MM.1S (cell line): ENCODE measurements at regions not wholly inside any gene's neighbourhood (a gene's known extent, or its start where the extent isn't known, plus 50 kb on each side); places are given as distances from the start of the nearest gene placed in this dataset.

Experiments
- DNase-seq: peaks from one replicate; pipeline ENCODE4 v3.0.0-alpha.2; 2015
- H2AFZ ChIP-seq: fragments of 300-600 bp; sonication (generic); 2 replicates; pipeline ENCODE4 v1.6.0; 2016; ENCODE audit warnings: antibody characterized with exemption, low read length
- H3F3A ChIP-seq: fragments of 300-600 bp; sonication (generic); 2 replicates; pipeline ENCODE4 v1.6.1; 2016; ENCODE audit warnings: mild to moderate bottlenecking, antibody characterized with exemption, low read length, moderate library complexity, mixed read lengths; ENCODE audit not compliant: insufficient read depth
- H3K27ac ChIP-seq: fragments of 300-600 bp; sonication (generic); 2 replicates; pipeline ENCODE4 v1.5.1; 2016; ENCODE audit warnings: mild to moderate bottlenecking, low read length
- H3K27me3 ChIP-seq: fragments of 300-600 bp; sonication (generic); replicated peaks from 2 replicates; pipeline ENCODE4 v1.6.0; 2016; ENCODE audit warnings: low read length; ENCODE audit not compliant: insufficient read depth
- H3K36me3 ChIP-seq: fragments of 300-600 bp; sonication (generic); replicated peaks from 2 replicates; pipeline ENCODE4 v1.6.1; 2016; ENCODE audit warnings: mild to moderate bottlenecking, low read length, mixed read lengths; ENCODE audit not compliant: insufficient read depth
- H3K4me1 ChIP-seq: fragments of 300-600 bp; sonication (generic); 2 replicates; pipeline ENCODE4 v1.6.1; 2016; ENCODE audit warnings: low read length, mixed read lengths
- H3K4me2 ChIP-seq: fragments of 300-600 bp; sonication (generic); 2 replicates; pipeline ENCODE4 v1.6.0; 2016; ENCODE audit warnings: low read depth, low read length
- H3K4me3 ChIP-seq: fragments of 300-600 bp; sonication (generic); 2 replicates; pipeline ENCODE4 v1.5.1; 2016; ENCODE audit warnings: low read length, mixed read lengths
- H3K79me2 ChIP-seq: fragments of 300-600 bp; sonication (generic); 2 replicates; pipeline ENCODE4 v1.6.1; 2016; ENCODE audit warnings: mixed run types, low read length, mixed read lengths
- H3K9ac ChIP-seq: fragments of 300-600 bp; sonication (generic); 2 replicates; pipeline ENCODE4 v1.6.1; 2016; ENCODE audit warnings: low read length, mixed read lengths
- H3K9me2 ChIP-seq: fragments of 300-600 bp; sonication (generic); replicated peaks from 2 replicates; pipeline ENCODE4 v1.6.1; 2016; ENCODE audit warnings: mild to moderate bottlenecking, low read length, mixed read lengths; ENCODE audit not compliant: insufficient read depth
- H3K9me3 ChIP-seq: fragments of 300-600 bp; sonication (generic); replicated peaks from 2 replicates; pipeline ENCODE4 v1.6.1; 2016; ENCODE audit warnings: mild to moderate bottlenecking, low read length, mixed read lengths; ENCODE audit not compliant: insufficient read depth
- H4K20me1 ChIP-seq: fragments of 300-600 bp; sonication (generic); 2 replicates; pipeline ENCODE4 v1.6.1; 2016; ENCODE audit warnings: mild to moderate bottlenecking, low read length, moderate library complexity, mixed read lengths; ENCODE audit not compliant: insufficient read depth
- EZH2 ChIP-seq: fragments of 300-600 bp; sonication (generic); optimal IDR thresholded peaks from 2 replicates; pipeline ENCODE3; 2017; ENCODE audit warnings: low read depth, mild to moderate bottlenecking, antibody characterized with exemption, low read length, mixed read lengths
- EZH2phosphoT487 ChIP-seq: fragments of 300-600 bp; sonication (generic); IDR thresholded peaks from 2 replicates; pipeline ENCODE4 v1.6.1; 2018; ENCODE audit warnings: antibody characterized with exemption, low read length
- TF ChIP-seq, protein P1 (sequence below): fragments of 300-600 bp; sonication (generic); IDR thresholded peaks from 2 replicates; pipeline ENCODE4 v1.5.1; 2016; ENCODE audit warnings: antibody characterized with exemption, low read length, mixed read lengths

DNA sequence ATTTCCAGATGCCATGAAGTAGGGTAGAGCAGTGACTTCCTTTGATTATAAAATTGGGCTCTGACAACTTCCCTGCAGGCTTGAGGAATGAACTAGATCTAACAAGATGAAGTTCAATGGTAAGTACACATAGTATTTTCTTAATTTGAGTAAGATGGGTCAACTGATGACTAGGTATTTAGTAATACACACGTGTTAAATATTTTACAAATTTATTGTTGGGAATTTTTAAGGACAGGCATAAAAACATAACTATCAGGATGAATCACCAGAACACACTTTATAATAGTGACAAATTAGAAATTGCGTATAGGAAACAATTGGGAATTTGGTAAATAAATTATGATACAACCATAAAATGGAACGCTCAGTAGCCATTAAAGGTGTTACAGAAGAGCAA, 762.4 kb upstream of the SLC35B3 start:
- H3K4me2 ChIP-seq: no peak overlapping the region
- no peaks in the 10 kb centered on the region for H3F3A ChIP-seq
- H2AFZ ChIP-seq: no peak overlapping the region
- H3K4me3 ChIP-seq: no peak overlapping the region
- no peaks in the 10 kb centered on the region for H3K4me1 ChIP-seq
- no peaks in the 10 kb centered on the region for H3K9me2 ChIP-seq
- no peak for DNase-seq
- TF ChIP-seq, protein P1, sequence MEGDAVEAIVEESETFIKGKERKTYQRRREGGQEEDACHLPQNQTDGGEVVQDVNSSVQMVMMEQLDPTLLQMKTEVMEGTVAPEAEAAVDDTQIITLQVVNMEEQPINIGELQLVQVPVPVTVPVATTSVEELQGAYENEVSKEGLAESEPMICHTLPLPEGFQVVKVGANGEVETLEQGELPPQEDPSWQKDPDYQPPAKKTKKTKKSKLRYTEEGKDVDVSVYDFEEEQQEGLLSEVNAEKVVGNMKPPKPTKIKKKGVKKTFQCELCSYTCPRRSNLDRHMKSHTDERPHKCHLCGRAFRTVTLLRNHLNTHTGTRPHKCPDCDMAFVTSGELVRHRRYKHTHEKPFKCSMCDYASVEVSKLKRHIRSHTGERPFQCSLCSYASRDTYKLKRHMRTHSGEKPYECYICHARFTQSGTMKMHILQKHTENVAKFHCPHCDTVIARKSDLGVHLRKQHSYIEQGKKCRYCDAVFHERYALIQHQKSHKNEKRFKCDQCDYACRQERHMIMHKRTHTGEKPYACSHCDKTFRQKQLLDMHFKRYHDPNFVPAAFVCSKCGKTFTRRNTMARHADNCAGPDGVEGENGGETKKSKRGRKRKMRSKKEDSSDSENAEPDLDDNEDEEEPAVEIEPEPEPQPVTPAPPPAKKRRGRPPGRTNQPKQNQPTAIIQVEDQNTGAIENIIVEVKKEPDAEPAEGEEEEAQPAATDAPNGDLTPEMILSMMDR: no peak
- TF ChIP-seq EZH2: no peak
- no peak for TF ChIP-seq EZH2phosphoT487
- H3K27me3 ChIP-seq: no peaks in the 10 kb centered on the region
- no peaks in the 10 kb centered on the region for H4K20me1 ChIP-seq
- H3K9me3 ChIP-seq: no peaks in the 10 kb centered on the region
- H3K79me2 ChIP-seq: no peaks in the 10 kb centered on the region
- no peak overlapping the region for H3K9ac ChIP-seq
- H3K36me3 ChIP-seq: no peaks in the 10 kb centered on the region
- no peak overlapping the region for H3K27ac ChIP-seq

DNA sequence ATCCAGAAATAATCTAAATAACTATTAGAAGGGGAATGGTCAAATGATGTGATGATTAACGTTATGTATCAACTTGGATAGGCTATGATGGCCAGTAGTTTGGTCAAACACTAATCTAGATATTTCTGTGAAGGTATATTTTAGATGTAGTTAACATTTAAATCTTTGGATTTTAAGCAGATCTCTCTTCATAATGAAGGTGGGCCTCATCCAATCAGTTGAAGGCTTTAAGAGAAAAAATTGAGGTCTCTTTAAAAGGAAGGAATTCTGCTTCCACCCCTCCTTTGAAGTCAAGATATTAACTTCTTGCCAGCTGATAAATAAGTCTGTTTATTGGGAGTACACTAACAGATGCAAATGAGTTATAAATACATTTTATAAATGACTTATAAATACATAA, 760.0 kb upstream of the SLC35B3 start:
- H3K27me3 ChIP-seq: no peaks in the 10 kb centered on the region
- H2AFZ ChIP-seq: no peak overlapping the region
- no peaks in the 10 kb centered on the region for H3K36me3 ChIP-seq
- H3K9me3 ChIP-seq: no peaks in the 10 kb centered on the region
- no peaks in the 10 kb centered on the region for H3F3A ChIP-seq
- H3K4me3 ChIP-seq: no peak overlapping the region
- H4K20me1 ChIP-seq: no peaks in the 10 kb centered on the region
- no peak overlapping the region for H3K4me2 ChIP-seq
- no peaks in the 10 kb centered on the region for H3K4me1 ChIP-seq
- no peak for TF ChIP-seq EZH2phosphoT487
- TF ChIP-seq EZH2: no peak
- TF ChIP-seq, protein P1: no peak
- no peaks in the 10 kb centered on the region for H3K79me2 ChIP-seq
- no peak overlapping the region for H3K27ac ChIP-seq
- no peak for DNase-seq
- H3K9ac ChIP-seq: no peak overlapping the region
- no peaks in the 10 kb centered on the region for H3K9me2 ChIP-seq

DNA sequence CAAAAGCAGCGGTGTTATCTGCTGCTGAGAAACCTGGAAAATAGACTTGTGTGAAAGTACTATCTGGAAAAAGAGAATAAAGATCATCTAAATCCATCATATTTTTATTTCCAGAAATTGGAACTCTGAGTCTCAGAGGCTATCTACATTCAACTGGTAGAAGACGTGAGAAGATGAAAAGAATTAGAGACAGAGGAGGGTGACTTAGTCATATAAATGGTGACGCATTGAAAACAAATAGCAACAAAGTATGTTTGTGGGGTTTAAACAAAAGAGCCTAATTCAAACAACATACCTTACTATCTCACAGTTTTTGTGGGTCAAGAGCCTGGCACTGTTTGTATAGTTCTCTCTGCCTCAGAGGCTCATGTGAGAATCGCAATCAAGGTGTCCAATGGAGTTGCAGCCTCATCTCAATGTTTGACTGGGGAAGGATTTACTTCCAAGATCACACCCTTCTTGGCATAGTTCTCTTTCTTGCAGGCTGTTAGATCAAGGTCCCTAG, 757.1 kb upstream of the SLC35B3 start:
- no peaks in the 10 kb centered on the region for H3K9me3 ChIP-seq
- H2AFZ ChIP-seq: no peak overlapping the region
- DNase-seq: no peak

More for the DNA sequence above, 757.1 kb upstream of the SLC35B3 start:
- Histone ChIP-seq H3K9me2 (no peaks in the 10 kb centered on the region), H3K27me3 (no peaks in the 10 kb centered on the region), H3K4me1 (no peaks in the 10 kb centered on the region), H4K20me1 (no peaks in the 10 kb centered on the region), H3K79me2 (no peaks in the 10 kb centered on the region), H3K9ac (no peak overlapping the region), H3F3A (no peaks in the 10 kb centered on the region), H3K4me2 (no peak overlapping the region), H3K27ac (no peak overlapping the region), H3K36me3 (no peaks in the 10 kb centered on the region), H3K4me3 (no peak overlapping the region)
- TF ChIP-seq, protein P1: no peak
